Effector memory CD4-positive, alpha-beta T cell (primary cell): ENCODE measurements at regions not wholly inside any gene's neighbourhood (a gene's known extent, or its start where the extent isn't known, plus 50 kb on each side); places are given as distances from the start of the nearest gene placed in this dataset.

Experiments
- DNase-seq, 3 donors: peaks; one replicate each; pipeline ENCODE4 v3.0.0-alpha.2; 2020
- H3K27ac ChIP-seq: 2 replicates; pipeline ENCODE4 v1.7.0; 2013; ENCODE audit warnings: mild to moderate bottlenecking, low read length, moderate library complexity; ENCODE audit not compliant: insufficient read depth, poor library complexity, severe bottlenecking
- H3K27me3 ChIP-seq: replicated peaks from 2 replicates; pipeline ENCODE4 v1.7.0; 2013; ENCODE audit warnings: mild to moderate bottlenecking, low read length; ENCODE audit not compliant: insufficient read depth, control insufficient read depth, poor library complexity, severe bottlenecking
- H3K36me3 ChIP-seq: 2 replicates; pipeline ENCODE4 v1.7.0; 2013; ENCODE audit warnings: mild to moderate bottlenecking, low read length, moderate library complexity; ENCODE audit not compliant: control insufficient read depth, insufficient read depth
- H3K4me1 ChIP-seq: 2 replicates; pipeline ENCODE4 v1.7.0; 2013; ENCODE audit warnings: low read length, mild to moderate bottlenecking; ENCODE audit not compliant: control insufficient read depth, insufficient read depth, poor library complexity, severe bottlenecking
- H3K4me3 ChIP-seq: 2 replicates; pipeline ENCODE4 v1.7.0; 2013; ENCODE audit warnings: low read length, low read depth, mild to moderate bottlenecking; ENCODE audit not compliant: insufficient read depth, poor library complexity, severe bottlenecking
- H3K9me3 ChIP-seq: 2 replicates; pipeline ENCODE4 v1.7.0; 2013; ENCODE audit warnings: mild to moderate bottlenecking, low read length, moderate library complexity; ENCODE audit not compliant: control insufficient read depth

- no peak overlapping the region for H3K4me3 ChIP-seq
- DNase-seq = no peak
- H3K36me3 ChIP-seq = no peaks in the 10 kb centered on the region
- H3K27me3 ChIP-seq = no peaks in the 10 kb centered on the region
- no peaks in the 10 kb centered on the region for H3K4me1 ChIP-seq
- no peaks in the 10 kb centered on the region for H3K9me3 ChIP-seq
- H3K27ac ChIP-seq = no peak overlapping the region
Observed at GRCh38 chr14:101506926-101507835, 54.1 kb upstream of the DIO3 start.

- no peak overlapping the region for H3K27ac ChIP-seq
- no peak for DNase-seq
- no peaks in the 10 kb centered on the region for H3K27me3 ChIP-seq
- H3K9me3 ChIP-seq = no peaks in the 10 kb centered on the region
- no peaks in the 10 kb centered on the region for H3K36me3 ChIP-seq
- H3K4me1 ChIP-seq = no peaks in the 10 kb centered on the region
- H3K4me3 ChIP-seq = no peak overlapping the region
Observed at GRCh38 chr14:101507836-101508150, 53.5 kb upstream of the DIO3 start.

GRCh38 chr14:101508196-101508947 lies 52.9 kb upstream of the DIO3 start:
- H3K36me3 ChIP-seq = no peaks in the 10 kb centered on the region
- no peak overlapping the region for H3K4me3 ChIP-seq
- no peaks in the 10 kb centered on the region for H3K27me3 ChIP-seq
- H3K27ac ChIP-seq = no peak overlapping the region
- no peaks in the 10 kb centered on the region for H3K9me3 ChIP-seq
- no peak for DNase-seq
- H3K4me1 ChIP-seq = no peaks in the 10 kb centered on the region

GRCh38 chr14:101508948-101509729 lies 52.2 kb upstream of the DIO3 start:
- Histone ChIP-seq H3K4me3 (no peak overlapping the region), H3K4me1 (no peaks in the 10 kb centered on the region), H3K9me3 (no peaks in the 10 kb centered on the region), H3K27ac (no peak overlapping the region), H3K27me3 (no peaks in the 10 kb centered on the region), H3K36me3 (no peaks in the 10 kb centered on the region)
- DNase-seq = no peak

- Histone ChIP-seq H3K4me3 (no peak overlapping the region), H3K4me1 (no peaks in the 10 kb centered on the region), H3K27ac (no peak overlapping the region), H3K36me3 (no peaks in the 10 kb centered on the region), H3K27me3 (no peaks in the 10 kb centered on the region), H3K9me3 (no peaks in the 10 kb centered on the region)
- no peak for DNase-seq
Observed at GRCh38 chr14:101509730-101510371, 51.4 kb upstream of the DIO3 start.

- Histone ChIP-seq H3K27me3 (no peaks in the 10 kb centered on the region), H3K4me1 (no peaks in the 10 kb centered on the region), H3K36me3 (no peaks in the 10 kb centered on the region), H3K27ac (no peak overlapping the region), H3K9me3 (no peaks in the 10 kb centered on the region), H3K4me3 (no peak overlapping the region)
- no peak for DNase-seq
Observed at GRCh38 chr14:101511199-101511598, 50.1 kb upstream of the DIO3 start.
